Renal cortical epithelial cell (primary cell): ENCODE measurements at regions not wholly inside any gene's neighbourhood (a gene's known extent, or its start where the extent isn't known, plus 50 kb on each side); places are given as distances from the start of the nearest gene placed in this dataset.
"Not testable (repeated sequence)": the region's sequence is repeated elsewhere in the genome, so short reads cannot be mapped to it uniquely, and the experiment has no call there.

ENCODE experiments used
- DNase-seq: peaks from one replicate; pipeline ENCODE4 v3.0.0-alpha.2; 2011; ENCODE audit warnings: low read depth

GRCh38 chr7:68899156-68899555 lies 699.1 kb upstream of the AUTS2 start:
- not testable (repeated sequence) for DNase-seq

GRCh38 chr7:68900096-68900495 lies 698.2 kb upstream of the AUTS2 start:
- DNase-seq = no peak

- no peak for DNase-seq
These were observed 693.6 kb upstream of the AUTS2 start for GRCh38 chr7:68904630-68905029.

GRCh38 chr7:68911754-68912153 lies 686.5 kb upstream of the AUTS2 start:
- DNase-seq = no peak

- DNase-seq = no peak
These were observed 684.3 kb upstream of the AUTS2 start for GRCh38 chr7:68914006-68914405.

- no peak for DNase-seq
These were observed 681.1 kb upstream of the AUTS2 start for GRCh38 chr7:68917041-68917651.

GRCh38 chr7:68918621-68919020 lies 679.7 kb upstream of the AUTS2 start:
- DNase-seq = no peak

GRCh38 chr7:68922850-68923249 lies 675.4 kb upstream of the AUTS2 start:
- no peak for DNase-seq

- no peak for DNase-seq
These were observed 673.0 kb upstream of the AUTS2 start for GRCh38 chr7:68925241-68925640.

- no peak for DNase-seq
These were observed 668.5 kb upstream of the AUTS2 start for GRCh38 chr7:68929781-68930261.

GRCh38 chr7:68936471-68937035 lies 661.7 kb upstream of the AUTS2 start:
- no peak for DNase-seq

GRCh38 chr7:68938151-68938550 lies 660.1 kb upstream of the AUTS2 start:
- DNase-seq = no peak

GRCh38 chr7:68943786-68944185 lies 654.5 kb upstream of the AUTS2 start:
- DNase-seq = no peak

GRCh38 chr7:68955656-68956055 lies 642.6 kb upstream of the AUTS2 start:
- no peak for DNase-seq

- DNase-seq = no peak
These were observed 639.7 kb upstream of the AUTS2 start for GRCh38 chr7:68958571-68958970.

GRCh38 chr7:68963552-68963951 lies 634.7 kb upstream of the AUTS2 start:
- DNase-seq = no peak

- DNase-seq = no peak
These were observed 634.2 kb upstream of the AUTS2 start for GRCh38 chr7:68964060-68964459.

GRCh38 chr7:68965351-68965750 lies 632.9 kb upstream of the AUTS2 start:
- DNase-seq = no peak

- DNase-seq = no peak
These were observed 630.7 kb upstream of the AUTS2 start for GRCh38 chr7:68967598-68967997.

GRCh38 chr7:68969571-68969970 lies 628.7 kb upstream of the AUTS2 start:
- no peak for DNase-seq

GRCh38 chr7:68971634-68972340 lies 626.5 kb upstream of the AUTS2 start:
- no peak for DNase-seq

- DNase-seq = no peak
These were observed 620.8 kb upstream of the AUTS2 start for GRCh38 chr7:68977385-68978055.

- no peak for DNase-seq
These were observed 619.6 kb upstream of the AUTS2 start for GRCh38 chr7:68978710-68979109.
